HG03575 (cell line): ENCODE measurements at regions not wholly inside any gene's neighbourhood (a gene's known extent, or its start where the extent isn't known, plus 50 kb on each side); places are given as distances from the start of the nearest gene placed in this dataset.
"Not testable (repeated sequence)": the region's sequence is repeated elsewhere in the genome, so short reads cannot be mapped to it uniquely, and the experiment has no call there.

Source experiments
- ATAC-seq: cut with Tn5 transposase; IDR thresholded peaks from one replicate; pipeline ENCODE4 v1.9.1; 2021; ENCODE audit not compliant: unreplicated experiment, insufficient number of reproducible peaks, low FRiP score; ENCODE audit errors: extremely low read depth

DNA sequence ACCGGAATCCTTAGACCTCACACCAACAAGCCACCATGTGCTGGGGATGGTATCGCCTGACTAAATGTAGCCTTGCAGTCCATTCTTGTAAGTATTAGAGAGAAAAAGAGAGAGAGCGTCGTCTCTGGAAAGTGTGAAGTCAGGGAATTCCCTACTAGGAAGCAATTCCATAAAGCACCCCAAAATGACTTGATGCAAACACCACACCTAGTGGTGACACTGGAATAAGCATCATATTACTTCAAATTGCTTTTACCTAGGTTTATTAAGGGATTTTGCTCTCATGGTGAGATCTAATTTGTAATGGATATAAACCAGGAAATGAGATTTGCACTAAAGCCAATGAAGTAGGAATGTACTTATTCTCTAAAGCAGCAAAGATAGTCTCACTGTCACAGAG, 111.4 kb upstream of the METTL9 start:
- ATAC-seq: not testable (repeated sequence)

DNA sequence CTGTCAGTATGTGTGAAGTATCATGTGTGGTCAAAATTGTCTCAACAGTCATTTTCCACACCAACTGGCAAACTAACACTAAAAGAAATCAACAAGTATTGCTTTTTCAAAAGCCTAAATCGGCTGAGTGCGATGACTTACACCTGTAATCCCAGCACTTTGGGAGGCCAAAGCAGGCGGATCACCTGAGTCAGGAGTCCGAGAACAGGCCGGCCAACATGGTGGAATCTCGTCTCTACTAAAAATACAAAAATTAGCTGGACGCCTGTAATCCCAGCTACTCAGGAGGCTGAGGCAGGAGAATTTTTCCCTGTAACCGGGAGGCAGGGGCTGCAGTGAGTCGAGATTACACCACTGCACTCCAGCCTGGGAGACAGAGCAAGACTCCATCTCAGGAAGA, 100.3 kb upstream of the METTL9 start:
- ATAC-seq: not testable (repeated sequence)

DNA sequence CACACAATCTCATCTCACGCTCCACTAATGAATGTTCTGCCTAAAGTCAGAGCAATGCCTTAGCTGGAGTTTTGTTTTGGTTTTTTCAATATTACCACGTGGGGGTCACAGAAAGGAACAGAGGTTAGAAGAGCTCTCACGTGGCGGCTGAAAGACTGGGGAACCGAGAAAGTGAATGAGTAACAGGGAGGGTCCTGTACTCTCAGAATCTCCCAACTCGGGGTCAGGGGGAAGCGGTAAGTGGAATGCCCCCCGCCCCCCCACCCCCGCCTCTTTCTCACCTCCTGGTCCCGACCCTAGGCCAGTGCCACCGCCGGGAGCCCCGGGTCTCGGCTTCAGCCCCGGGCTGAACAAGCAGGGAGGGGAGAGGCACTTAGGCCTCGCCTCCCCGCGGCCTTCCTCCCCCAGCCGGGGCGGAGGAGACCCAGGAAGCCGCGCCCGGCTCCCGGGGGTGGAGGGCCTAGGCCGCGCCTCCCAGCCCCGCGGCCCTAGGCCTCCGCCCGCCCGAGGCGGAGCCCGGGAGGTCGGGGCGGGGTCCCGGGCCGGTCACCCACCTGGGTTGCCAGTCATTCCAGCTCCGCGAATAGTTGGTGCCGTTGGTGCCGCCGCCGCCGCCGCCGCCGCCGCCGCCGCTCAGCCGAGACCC, 98.0 kb upstream of the METTL9 start:
- not testable (repeated sequence) for ATAC-seq

DNA sequence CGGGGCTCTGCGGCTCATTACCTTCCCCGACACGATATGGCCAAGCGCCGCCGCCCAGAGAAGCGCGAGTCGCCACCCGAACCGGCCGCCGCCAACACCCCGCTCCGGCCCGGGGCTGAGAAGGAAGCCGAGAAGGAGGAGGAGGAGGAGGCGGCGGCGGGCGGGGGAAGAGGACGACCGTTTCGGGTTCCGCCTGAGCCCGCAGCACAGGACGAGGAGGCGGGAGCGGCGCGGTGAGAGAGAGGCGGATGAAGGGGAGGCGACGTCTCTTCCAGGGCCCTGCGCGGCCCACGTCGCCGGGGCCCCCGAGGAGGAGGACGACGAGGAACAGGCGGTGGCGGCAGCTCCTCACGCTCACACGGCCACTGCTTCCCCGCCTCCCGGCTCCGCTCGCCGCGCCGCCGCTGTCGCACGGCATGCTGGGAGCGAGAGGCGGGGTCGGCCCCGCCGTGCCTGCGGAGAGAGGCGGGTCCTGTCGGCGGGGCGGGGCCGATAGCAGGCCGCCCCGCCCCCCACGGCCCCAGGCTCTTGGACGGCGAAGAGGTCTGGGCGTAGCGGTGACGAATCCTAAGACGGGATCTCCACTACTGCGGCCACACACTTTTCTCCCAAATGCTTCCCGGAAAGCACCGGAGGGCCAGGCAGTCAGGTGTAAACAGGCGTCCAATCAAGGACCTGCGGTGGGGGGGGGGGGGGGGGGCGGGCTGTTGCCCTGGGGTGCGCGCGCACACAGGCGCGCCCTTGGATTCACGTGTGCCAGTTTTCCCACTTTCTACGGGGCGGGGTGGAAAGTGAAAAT, 97.3 kb upstream of the METTL9 start:
- ATAC-seq: no peak

DNA sequence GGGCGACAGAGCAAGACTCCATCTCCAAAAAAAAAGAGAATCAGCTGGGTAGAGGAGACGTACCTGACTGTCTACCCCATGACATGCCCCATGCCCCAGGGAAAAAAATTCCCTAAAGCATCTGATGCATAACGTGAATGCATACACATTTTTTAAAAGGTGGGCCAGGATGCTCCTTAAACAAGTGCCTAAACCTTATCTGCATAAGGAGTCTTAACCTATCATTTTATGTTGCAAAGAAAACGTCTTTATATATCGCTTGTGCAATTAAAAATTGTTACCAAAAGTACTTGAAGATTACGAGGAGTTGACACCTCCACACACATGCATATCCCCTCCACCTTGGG, 95.8 kb upstream of the METTL9 start:
- ATAC-seq: not testable (repeated sequence)

DNA sequence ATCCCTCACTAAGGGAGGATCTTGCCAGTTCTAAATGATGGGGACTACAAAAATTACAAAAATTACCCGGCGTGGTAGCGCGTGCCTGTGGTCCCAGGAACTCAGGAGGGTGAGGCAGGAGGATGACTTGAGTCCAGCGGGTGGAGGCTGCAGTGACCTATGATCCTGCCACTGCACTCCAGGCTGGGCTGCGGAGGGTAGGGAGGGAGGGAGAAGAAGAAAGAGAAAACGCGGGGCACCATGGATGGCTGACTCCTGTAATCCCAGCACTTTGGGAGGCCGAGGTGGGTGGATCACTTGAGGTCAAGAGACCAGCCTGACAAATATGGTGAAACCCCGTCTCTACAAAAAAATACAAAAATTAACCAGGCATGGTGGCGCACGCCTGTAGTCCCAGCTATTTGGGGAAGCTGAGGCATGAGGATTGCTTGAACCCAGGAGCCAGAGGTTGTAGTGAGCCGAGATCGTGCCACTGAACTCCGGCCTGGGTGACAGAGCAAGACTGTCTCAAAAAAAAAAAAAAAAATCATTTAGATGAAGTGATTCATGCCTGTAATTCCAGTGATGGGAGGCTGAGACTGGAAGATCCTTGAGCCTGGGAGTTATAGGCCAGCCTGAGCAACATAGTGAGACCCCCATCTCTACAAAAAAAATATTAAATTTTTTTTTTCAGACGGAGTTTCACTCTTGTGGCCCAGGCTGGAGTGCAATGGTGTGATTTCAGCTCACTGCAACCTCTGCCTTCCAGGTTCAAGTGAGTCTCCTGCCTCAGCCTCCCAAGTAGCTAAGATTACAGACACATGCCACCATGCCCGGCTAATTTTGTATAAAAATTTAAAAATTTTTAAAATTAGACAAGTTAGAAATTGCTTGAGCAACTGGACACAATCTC, 95.2 kb upstream of the METTL9 start:
- ATAC-seq: not testable (repeated sequence)

DNA sequence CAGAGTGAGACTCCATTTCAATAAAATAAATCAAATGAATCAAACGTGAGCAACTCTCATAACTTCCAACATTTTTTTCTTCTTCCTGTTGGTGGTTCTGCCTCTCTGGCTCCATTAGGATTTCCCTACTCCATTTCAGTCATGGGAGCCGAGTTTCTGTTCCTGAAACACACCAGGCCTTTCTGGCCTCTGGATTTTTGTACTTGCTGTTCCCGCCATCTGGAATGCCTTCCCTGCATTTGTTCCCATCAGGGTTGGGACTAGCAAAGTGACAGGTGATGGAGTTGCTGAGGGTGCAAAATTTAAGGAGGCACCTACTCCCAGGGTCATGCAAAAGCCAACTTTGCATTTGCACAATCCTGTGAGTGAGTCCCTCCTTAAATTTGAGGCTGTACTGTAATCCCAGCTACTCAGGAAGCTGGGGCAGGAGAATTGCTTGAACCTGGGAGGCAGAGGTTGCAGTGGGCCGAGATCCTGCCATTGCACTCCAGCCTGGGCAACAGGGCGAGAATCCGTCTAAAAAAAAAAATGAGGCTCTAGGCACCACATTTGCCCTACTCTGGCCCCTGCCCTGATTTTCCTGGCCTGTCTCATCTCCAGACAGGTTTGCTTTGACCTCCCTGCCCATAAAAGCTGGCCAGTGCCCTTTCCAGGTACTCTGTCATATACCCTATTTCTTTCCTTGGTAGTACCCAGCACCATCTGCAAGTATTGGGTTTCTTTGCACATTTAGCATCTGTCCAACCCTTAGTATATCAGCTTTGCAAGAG, 93.4 kb upstream of the METTL9 start:
- ATAC-seq: not testable (repeated sequence)

DNA sequence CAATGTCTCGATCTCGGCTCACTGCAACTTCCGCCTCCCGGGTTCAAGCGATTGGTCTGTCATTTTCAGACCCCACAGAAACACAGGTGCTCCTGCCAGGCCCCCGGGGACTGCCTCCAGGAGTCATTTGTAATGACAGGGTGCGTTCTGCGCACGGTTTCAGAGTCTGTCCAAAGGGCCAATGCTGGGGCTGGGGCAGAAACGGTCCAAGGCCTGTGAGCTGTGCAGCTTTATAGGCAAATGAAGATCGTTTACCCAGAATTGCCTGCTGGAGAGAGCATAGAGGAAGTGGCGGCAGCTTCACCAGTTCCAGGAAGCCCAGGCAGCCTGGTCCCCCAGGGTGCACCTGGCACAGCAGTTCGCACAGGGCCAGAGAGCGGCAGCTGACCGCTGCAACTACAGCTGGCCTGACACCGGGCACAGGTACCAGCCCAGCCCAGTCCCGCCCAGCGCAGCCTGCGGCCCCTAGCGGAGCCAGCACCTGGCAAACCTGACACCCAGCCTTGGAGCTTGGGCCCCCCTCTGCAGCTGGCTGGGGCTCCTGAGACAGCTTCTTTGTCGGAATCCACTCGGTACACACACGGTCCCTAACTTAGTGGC, 92.4 kb upstream of the METTL9 start:
- ATAC-seq: peak; percentile 31

DNA sequence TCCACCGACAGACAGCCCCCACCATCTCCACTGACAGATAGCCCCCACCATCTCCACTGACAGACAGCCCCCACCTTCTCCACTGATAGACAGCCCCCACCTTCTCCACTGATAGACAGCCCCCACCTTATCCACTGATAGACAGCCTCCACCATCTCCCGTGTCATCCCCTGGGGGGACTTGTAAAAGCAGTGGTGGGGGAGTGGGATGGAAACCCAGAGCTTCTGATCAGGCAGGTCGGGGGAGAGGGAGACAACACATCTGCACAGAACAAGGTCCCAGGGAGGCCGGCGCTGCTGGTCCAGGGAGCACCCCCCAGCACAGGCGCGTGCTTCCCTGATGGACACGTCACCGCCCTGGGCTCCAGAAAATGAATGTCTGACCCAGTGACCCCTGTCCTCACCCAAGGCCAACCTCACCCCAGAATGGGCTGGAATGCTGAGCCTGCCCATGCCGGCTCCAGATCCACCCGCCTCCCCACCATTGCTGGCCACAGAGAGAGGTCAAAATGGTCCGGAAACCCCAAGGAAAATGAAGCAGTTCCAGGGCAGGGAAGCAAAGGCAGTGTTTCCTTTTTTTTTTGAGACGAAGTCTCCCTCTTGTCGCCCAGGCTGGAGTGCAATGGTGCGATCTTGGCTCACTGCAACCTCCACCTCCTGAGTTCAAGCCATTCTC, 91.6 kb upstream of the METTL9 start:
- not testable (repeated sequence) for ATAC-seq

DNA sequence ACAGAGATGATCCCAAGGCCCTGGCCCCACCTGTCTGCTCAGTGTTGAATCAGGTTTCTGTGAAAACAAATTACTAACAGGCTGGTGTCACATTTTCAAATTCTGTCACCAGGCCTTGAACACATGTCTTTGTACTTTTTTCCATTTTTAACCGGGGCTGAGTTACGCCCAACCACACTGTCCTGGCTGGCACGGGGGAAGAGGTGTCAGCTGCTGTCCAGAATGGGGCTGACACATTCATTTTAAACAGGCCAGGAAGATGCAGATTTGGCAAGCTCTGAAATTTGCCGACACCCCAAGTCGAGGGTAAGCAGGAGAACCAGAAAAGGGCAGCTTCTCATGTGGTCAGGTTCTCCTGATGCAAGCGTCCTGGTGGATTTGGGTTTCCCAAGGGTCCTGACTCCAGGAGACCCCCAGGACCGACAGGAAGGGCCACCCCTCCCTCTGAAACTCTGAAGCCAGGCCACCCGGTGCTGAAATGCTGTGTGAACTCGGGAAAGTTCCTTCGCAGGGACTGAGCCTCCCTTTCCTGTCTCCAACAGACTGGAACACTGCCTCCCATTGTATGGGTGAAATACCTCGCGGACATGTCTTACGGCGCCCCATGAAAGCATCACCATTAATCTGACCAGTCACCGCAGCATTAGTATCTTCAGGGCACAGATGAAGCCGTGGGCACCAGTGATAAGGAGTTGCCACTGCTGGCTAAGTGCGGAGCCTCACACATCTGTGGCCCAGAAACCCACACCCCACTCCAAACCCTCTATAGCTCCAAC, 90.5 kb upstream of the METTL9 start:
- ATAC-seq: not testable (repeated sequence)

DNA sequence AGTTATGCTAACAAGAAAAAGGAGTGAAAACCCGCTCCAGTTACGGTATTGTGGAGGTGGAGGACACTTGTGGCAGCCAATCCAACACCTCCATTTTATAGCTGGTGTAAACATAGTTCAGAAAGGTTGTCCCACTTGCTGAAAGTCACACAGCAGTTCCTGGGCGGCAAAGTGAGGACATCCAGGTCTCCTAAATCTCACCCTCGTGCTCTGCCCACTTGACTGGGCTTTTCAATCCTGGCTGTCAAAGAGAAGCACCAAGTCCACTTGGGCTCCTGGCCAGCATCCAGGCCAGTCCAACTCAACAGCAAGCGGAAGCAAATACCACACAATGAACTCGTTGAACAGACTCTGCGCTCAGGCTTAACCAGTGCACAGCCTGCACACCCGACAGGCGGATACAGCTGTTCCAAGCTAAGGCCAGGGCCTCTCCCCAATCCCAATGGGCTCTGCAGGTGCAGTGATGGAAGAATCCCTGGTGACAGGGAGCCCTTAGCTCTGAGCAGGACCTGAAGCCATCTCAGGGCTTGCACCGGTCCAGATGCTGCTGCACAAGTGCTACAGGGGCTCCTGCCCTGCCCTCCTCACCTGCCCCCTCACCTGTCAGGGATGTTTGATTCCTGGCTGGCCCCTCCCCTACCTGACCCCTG, 89.8 kb upstream of the METTL9 start:
- not testable (repeated sequence) for ATAC-seq

DNA sequence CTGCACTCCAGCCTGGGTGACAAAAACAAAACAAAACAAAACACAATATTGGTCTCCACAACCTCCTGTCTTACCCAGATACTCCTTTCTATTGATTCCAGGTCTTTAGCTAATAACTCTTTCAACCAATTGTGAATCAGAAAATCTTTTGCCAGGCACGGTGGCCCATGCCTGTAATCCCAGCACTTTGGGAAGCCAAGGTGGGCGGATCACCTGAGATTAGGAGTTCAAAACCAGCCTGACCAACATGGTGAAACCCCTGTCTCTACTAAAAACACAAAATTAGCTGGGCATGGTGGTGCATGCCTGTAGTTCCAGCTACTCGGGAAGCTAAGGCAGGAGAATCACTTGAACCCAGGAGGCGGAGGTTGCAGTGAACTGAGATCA, 88.5 kb upstream of the METTL9 start:
- ATAC-seq: not testable (repeated sequence)

DNA sequence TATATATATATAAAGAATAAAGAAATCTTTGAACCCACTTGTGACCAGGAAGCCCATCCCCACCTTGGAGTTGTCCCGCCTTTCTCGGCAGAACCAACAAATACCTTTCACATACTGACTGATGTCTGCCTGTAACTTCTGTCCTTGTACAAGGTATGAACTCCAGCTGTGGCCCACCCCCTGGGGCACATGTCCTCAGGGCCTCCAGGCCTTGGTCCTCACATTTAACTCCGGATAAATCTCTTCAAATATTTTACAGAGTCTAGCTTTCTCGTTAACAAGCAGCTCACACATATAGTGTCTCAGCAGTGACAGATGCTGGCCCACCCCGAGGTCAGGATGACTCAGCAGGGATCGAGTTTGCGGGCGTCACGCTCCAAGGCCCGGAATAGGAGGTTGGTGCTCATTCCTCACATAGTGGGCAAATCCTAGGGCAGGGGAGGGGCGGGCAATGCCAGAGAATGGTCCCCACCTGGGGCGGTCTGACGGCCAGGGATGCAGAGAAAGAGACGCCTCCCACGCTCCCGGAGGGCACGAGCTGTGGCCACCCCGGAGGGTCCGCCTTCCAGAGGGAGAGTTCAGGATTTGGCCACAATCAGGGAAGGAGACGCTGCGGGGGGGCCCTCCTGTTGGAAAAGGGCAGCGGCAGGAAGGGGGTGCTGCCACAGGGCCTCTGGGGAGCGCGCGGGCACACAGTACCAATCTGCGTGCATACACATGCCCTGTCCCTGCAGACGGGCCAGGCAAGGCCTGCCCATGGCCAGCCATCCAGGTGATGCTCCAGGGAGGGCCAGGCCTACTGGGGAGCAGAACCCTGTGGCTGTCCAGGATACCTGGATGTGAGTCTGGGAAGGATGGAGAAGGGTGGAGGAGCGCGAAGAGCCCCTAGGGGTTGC, 87.8 kb upstream of the METTL9 start:
- ATAC-seq: not testable (repeated sequence)

DNA sequence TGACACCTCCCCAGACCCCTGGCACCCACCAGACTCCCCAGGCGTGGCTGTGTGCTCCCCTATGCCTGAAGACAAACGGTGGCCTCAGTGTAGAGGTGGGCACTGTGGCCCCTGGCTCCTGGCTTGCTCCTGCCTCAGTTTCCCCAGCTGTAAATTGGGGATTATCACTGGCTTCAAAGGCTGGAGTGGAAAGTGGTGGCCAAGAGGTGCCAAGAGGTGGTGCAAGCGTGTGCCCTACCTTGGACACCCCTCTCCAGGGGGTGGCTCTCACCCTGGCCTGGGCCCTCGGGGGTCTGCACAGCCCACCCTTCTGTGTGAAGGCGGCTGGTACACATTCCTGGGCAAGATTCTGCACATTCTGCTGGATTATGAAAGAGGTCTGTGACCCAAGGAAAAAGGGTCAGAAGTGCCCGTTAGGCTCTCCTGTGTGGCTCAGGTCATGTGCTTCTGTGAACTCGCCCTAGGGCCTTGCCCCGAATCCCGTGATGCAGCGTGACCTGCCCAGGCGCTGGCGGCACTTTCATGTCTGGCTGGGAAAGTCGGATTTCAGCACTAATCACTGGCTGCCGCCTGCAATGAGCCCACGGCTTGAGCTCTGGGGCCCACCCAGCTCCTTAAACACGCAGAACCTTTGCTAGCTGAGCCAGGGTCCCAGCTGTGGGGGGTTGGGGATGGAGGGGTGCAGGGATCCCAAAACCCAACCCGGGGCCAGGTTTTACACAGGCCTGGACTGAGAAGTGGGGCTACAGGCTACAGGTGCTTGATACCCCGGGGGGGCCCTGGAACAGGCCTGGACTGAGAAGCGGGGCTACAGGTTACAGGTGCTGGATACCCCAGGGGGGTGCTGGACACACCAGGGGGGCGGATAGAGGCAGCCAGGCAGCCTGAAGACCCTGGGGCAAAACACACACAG, 86.8 kb upstream of the METTL9 start:
- ATAC-seq: not testable (repeated sequence)

DNA sequence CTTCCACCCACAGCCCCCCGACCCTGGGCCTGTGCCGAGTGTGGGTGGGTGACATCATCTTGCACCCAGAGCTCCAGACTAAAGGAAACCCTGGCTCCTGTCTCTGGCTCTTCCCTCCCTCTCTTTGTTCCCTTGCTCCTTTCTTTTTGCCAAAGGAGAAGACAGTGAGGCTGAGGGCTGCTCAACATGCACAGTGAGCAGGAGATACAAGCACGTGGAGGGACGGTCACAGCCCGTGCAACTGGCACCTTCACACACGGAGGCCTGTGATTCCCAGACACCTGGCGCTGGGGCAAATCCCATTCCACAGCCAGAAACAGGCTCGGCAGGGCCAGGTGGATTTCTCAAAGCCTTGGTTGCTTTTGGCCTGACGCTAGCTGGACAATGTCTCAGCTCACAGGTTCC, 86.0 kb upstream of the METTL9 start:
- ATAC-seq: not testable (repeated sequence)
